ENCODE measurements at regions not wholly inside any gene's neighbourhood (a gene's known extent, or its start where the extent isn't known, plus 50 kb on each side); places are given as distances from the start of the nearest gene placed in this dataset.

DNA sequence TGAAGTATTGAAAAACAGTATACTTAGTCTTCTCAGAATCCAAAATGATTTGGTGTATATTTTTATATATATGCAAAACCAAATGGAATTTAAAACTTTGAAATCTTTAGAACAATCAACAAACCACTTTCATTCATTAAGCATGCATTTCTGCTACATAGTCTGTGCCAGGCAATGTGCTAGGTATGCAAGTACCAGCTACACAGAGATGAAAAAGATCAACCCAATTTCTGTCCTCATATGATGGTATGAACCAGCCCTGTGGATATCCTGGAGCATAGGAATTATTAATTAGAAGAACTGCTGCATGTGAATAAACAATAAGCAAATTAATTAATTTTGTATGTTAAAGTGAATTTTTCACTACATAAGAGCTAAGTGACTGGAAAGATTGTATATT is 51.2 kb upstream of the RTN4 start:
- no peak for DNase-seq

- peak; percentile 64 to 75 for DNase-seq
Measured at GRCh38 chr2:55099878-55100820, 49.9 kb upstream of the RTN4 start.
